ENCODE measurements at regions not wholly inside any gene's neighbourhood (a gene's known extent, or its start where the extent isn't known, plus 50 kb on each side); places are given as distances from the start of the nearest gene placed in this dataset.

DNA sequence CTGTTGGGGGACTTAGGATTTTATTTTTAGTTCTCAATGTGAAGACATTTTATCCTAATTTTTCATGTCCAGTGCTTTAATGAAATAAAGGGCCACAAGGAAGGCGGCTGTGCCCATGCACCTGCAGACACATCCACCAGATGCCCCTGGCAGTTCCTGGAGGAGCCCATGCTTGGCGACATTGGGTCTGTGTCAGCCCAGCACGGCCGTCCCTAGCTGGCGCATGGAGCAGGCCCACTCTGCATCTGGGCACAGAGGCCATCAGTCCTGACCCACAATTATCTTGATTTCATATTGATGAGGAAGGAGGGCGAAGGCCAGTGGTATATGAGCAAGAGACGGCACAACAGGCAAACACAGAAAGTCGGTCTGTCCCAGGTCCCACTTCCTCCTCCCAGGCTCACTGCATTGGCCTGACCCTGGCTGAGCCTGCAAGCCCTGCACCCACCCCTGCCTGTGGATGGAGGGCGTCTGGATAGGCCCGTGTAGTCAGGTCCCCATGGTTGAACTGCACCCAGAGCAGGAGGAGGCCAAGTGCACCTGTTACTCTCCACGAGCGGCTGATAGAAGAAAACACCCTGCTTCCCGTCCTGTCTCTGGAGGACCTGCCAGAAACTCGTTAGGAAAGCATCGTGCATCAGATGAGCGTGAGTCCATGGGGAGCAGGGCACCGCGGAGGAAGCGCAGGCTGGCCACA, 296.9 kb downstream of the BRD1 start:
- no peak for TF ChIP-seq ZNF792 (tag by site-specific recombination; IDR thresholded peaks at IDR 0.05)
- TF ChIP-seq, protein P1, sequence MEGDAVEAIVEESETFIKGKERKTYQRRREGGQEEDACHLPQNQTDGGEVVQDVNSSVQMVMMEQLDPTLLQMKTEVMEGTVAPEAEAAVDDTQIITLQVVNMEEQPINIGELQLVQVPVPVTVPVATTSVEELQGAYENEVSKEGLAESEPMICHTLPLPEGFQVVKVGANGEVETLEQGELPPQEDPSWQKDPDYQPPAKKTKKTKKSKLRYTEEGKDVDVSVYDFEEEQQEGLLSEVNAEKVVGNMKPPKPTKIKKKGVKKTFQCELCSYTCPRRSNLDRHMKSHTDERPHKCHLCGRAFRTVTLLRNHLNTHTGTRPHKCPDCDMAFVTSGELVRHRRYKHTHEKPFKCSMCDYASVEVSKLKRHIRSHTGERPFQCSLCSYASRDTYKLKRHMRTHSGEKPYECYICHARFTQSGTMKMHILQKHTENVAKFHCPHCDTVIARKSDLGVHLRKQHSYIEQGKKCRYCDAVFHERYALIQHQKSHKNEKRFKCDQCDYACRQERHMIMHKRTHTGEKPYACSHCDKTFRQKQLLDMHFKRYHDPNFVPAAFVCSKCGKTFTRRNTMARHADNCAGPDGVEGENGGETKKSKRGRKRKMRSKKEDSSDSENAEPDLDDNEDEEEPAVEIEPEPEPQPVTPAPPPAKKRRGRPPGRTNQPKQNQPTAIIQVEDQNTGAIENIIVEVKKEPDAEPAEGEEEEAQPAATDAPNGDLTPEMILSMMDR (tag by site-specific recombination; IDR thresholded peaks at IDR 0.05): no peak
- no peak for TF ChIP-seq HOXD13 (CRISPR knock-in tag; IDR thresholded peaks at IDR 0.05; ENCODE audit: borderline replicate concordance)
- TF ChIP-seq YY1 (tag by site-specific recombination; IDR thresholded peaks at IDR 0.05): no peak
- no peak for TF ChIP-seq ZBTB21 (tag by site-specific recombination; IDR thresholded peaks at IDR 0.05)
- TF ChIP-seq, protein P2, sequence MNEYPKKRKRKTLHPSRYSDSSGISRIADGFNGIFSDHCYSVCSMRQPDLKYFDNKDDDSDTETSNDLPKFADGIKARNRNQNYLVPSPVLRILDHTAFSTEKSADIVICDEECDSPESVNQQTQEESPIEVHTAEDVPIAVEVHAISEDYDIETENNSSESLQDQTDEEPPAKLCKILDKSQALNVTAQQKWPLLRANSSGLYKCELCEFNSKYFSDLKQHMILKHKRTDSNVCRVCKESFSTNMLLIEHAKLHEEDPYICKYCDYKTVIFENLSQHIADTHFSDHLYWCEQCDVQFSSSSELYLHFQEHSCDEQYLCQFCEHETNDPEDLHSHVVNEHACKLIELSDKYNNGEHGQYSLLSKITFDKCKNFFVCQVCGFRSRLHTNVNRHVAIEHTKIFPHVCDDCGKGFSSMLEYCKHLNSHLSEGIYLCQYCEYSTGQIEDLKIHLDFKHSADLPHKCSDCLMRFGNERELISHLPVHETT (tag by site-specific recombination; IDR thresholded peaks at IDR 0.05): no peak
- TF ChIP-seq, protein P3, sequence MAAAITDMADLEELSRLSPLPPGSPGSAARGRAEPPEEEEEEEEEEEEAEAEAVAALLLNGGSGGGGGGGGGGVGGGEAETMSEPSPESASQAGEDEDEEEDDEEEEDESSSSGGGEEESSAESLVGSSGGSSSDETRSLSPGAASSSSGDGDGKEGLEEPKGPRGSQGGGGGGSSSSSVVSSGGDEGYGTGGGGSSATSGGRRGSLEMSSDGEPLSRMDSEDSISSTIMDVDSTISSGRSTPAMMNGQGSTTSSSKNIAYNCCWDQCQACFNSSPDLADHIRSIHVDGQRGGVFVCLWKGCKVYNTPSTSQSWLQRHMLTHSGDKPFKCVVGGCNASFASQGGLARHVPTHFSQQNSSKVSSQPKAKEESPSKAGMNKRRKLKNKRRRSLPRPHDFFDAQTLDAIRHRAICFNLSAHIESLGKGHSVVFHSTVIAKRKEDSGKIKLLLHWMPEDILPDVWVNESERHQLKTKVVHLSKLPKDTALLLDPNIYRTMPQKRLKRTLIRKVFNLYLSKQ (tag by site-specific recombination; IDR thresholded peaks at IDR 0.05; ENCODE audit: borderline replicate concordance): no peak
- TF ChIP-seq ZNF19 (tag by site-specific recombination; IDR thresholded peaks at IDR 0.05; ENCODE audit: low read depth): no peak
- no peak for TF ChIP-seq ZNF558 (tag by site-specific recombination; IDR thresholded peaks at IDR 0.05)
- no peak for TF ChIP-seq KLF1 (tag by site-specific recombination; IDR thresholded peaks at IDR 0.05)
- TF ChIP-seq ZBTB44 (tag by site-specific recombination; IDR thresholded peaks at IDR 0.05): no peak
- TF ChIP-seq, protein P4, sequence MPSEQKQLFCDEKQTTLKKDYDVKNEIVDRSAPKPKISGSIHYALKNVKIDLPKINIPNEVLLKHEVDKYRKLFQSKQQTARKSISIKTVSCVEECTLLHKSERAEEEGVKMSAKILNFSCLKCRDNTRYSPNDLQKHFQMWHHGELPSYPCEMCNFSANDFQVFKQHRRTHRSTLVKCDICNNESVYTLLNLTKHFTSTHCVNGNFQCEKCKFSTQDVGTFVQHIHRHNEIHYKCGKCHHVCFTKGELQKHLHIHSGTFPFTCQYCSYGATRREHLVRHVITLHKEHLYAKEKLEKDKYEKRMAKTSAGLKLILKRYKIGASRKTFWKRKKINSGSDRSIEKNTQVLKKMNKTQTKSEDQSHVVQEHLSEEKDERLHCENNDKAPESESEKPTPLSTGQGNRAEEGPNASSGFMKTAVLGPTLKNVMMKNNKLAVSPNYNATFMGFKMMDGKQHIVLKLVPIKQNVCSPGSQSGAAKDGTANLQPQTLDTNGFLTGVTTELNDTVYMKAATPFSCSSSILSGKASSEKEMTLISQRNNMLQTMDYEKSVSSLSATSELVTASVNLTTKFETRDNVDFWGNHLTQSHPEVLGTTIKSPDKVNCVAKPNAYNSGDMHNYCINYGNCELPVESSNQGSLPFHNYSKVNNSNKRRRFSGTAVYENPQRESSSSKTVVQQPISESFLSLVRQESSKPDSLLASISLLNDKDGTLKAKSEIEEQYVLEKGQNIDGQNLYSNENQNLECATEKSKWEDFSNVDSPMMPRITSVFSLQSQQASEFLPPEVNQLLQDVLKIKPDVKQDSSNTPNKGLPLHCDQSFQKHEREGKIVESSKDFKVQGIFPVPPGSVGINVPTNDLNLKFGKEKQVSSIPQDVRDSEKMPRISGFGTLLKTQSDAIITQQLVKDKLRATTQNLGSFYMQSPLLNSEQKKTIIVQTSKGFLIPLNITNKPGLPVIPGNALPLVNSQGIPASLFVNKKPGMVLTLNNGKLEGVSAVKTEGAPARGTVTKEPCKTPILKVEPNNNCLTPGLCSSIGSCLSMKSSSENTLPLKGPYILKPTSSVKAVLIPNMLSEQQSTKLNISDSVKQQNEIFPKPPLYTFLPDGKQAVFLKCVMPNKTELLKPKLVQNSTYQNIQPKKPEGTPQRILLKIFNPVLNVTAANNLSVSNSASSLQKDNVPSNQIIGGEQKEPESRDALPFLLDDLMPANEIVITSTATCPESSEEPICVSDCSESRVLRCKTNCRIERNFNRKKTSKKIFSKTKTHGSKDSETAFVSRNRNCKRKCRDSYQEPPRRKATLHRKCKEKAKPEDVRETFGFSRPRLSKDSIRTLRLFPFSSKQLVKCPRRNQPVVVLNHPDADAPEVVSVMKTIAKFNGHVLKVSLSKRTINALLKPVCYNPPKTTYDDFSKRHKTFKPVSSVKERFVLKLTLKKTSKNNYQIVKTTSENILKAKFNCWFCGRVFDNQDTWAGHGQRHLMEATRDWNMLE (tag by site-specific recombination; conservative IDR thresholded peaks at IDR 0.05; ENCODE audit: low read depth): no peak
- TF ChIP-seq PBX3 (CRISPR knock-in tag; IDR thresholded peaks at IDR 0.05): no peak
- no peak for TF ChIP-seq SALL2 (tag by site-specific recombination; IDR thresholded peaks at IDR 0.05; ENCODE audit: borderline replicate concordance)
